Sigmoid colon (tissue), 4 donors: ENCODE measurements at regions not wholly inside any gene's neighbourhood (a gene's known extent, or its start where the extent isn't known, plus 50 kb on each side); places are given as distances from the start of the nearest gene placed in this dataset.

ENCODE experiments used
- CTCF ChIP-seq, 4 experiments: fragments of 450-650 bp in 3 of 4; fragments of 200-600 bp in 1 of 4; IDR thresholded peaks; one replicate each; pipeline ENCODE4 v1.5.1; 2016 to 2019; ENCODE audit warnings: antibody characterized with exemption in 4 of 4, mild to moderate bottlenecking in 3 of 4, moderate library complexity in 2 of 4
- EP300 ChIP-seq, 4 donors: sonication (generic); formaldehyde crosslinking; IDR thresholded peaks; one replicate each; pipeline ENCODE4 v1.6.1; 2017; ENCODE audit warnings: antibody characterized with exemption in 4 of 4
- POLR2A ChIP-seq, 2 donors: fragments of 450-650 bp; IDR thresholded peaks; one replicate each; pipeline ENCODE4 v1.6.1; 2016; ENCODE audit warnings: antibody characterized with exemption in 2 of 2, mild to moderate bottlenecking in 2 of 2, moderate library complexity in 2 of 2
- POLR2AphosphoS5 ChIP-seq, 4 donors: sonication (generic); formaldehyde crosslinking; IDR thresholded peaks; one replicate each; pipeline ENCODE4 v1.6.1; 2017; ENCODE audit warnings: antibody characterized with exemption in 4 of 4

- TF ChIP-seq POLR2A (IDR thresholded peaks at IDR 0.05) (no peak), CTCF (IDR thresholded peaks at IDR 0.05) (no peak), POLR2AphosphoS5 (IDR thresholded peaks at IDR 0.05) (no peak), EP300 (IDR thresholded peaks at IDR 0.05) (no peak)
Measured at GRCh38 chr1:224521904-224522734, 87.5 kb upstream of the WDR26 start.
